HG03575 (cell line): ENCODE measurements at regions not wholly inside any gene's neighbourhood (a gene's known extent, or its start where the extent isn't known, plus 50 kb on each side); places are given as distances from the start of the nearest gene placed in this dataset.
"Not testable (repeated sequence)": the region's sequence is repeated elsewhere in the genome, so short reads cannot be mapped to it uniquely, and the experiment has no call there.

Experiments
- ATAC-seq: cut with Tn5 transposase; IDR thresholded peaks from one replicate; pipeline ENCODE4 v1.9.1; 2021; ENCODE audit not compliant: unreplicated experiment, insufficient number of reproducible peaks, low FRiP score; ENCODE audit errors: extremely low read depth

GRCh38 chr10:78444741-78445140, 411.1 kb downstream of the RPS24 start:
- ATAC-seq: not testable (repeated sequence)

GRCh38 chr10:78445308-78445707, 411.6 kb downstream of the RPS24 start:
- ATAC-seq: no peak

GRCh38 chr10:78448470-78448869, 414.8 kb downstream of the RPS24 start:
- ATAC-seq: no peak

GRCh38 chr10:78448994-78449418, 415.3 kb downstream of the RPS24 start:
- ATAC-seq: no peak

- ATAC-seq: no peak
Measured at GRCh38 chr10:78449554-78449953, 415.9 kb downstream of the RPS24 start.

GRCh38 chr10:78450239-78450638, 416.6 kb downstream of the RPS24 start:
- ATAC-seq: no peak

- ATAC-seq: no peak
Measured at GRCh38 chr10:78450807-78451485, 417.3 kb downstream of the RPS24 start.

GRCh38 chr10:78451592-78451991, 417.9 kb downstream of the RPS24 start:
- ATAC-seq: no peak

- ATAC-seq: no peak
Measured at GRCh38 chr10:78454123-78454645, 420.5 kb downstream of the RPS24 start.

- no peak for ATAC-seq
Measured at GRCh38 chr10:78455236-78455635, 421.6 kb downstream of the RPS24 start.

GRCh38 chr10:78455811-78456210, 422.1 kb downstream of the RPS24 start:
- no peak for ATAC-seq

GRCh38 chr10:78456649-78457400, 423.2 kb downstream of the RPS24 start:
- ATAC-seq: no peak

- no peak for ATAC-seq
Measured at GRCh38 chr10:78457804-78458482, 424.3 kb downstream of the RPS24 start.

- ATAC-seq: no peak
Measured at GRCh38 chr10:78458983-78459638, 425.4 kb downstream of the RPS24 start.

- ATAC-seq: no peak
Measured at GRCh38 chr10:78459639-78460037, 426.0 kb downstream of the RPS24 start.

GRCh38 chr10:78460204-78460603, 426.5 kb downstream of the RPS24 start:
- no peak for ATAC-seq

- ATAC-seq: no peak
Measured at GRCh38 chr10:78461333-78461732, 427.7 kb downstream of the RPS24 start.

- ATAC-seq: no peak
Measured at GRCh38 chr10:78462176-78462575, 428.5 kb downstream of the RPS24 start.

- ATAC-seq: no peak
Measured at GRCh38 chr10:78462726-78463228, 429.1 kb downstream of the RPS24 start.
